NCI-H2081 treated with DMSO at 0.1 percent for 48 hours (cell line): ENCODE measurements at regions not wholly inside any gene's neighbourhood (a gene's known extent, or its start where the extent isn't known, plus 50 kb on each side); places are given as distances from the start of the nearest gene placed in this dataset.
"Not testable (repeated sequence)": the region's sequence is repeated elsewhere in the genome, so short reads cannot be mapped to it uniquely, and the experiment has no call there.

Experiments
- DNase-seq: peaks from one replicate; lab custom pipeline; 2025; lab: John Stamatoyannopoulos, UW

- no peak for DNase-seq
Measured at GRCh38 chr7:130849604-130850003, 115.6 kb upstream of the KLF14 start.

- DNase-seq = no peak
Measured at GRCh38 chr7:130850956-130851355, 116.9 kb upstream of the KLF14 start.

DNA sequence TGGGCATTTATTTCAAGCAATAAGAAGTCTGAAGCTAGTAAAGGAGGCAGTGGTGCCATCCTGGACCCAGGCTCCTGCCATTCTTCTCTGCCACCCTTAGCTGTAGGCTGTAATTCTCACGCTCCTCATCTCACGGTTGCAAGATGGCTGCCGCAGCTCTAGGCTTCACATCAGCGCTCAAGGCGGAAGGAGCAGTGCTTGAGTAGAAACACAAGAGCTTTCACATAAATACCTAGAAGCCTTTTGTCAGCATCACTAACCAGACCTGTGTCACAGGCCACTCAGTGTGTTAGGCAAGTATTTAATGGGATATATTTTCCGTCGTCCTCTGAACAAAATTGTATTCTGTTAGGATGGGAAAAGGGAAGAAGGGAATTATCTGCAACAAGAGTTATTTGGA, 118.9 kb upstream of the KLF14 start:
- no peak for DNase-seq

GRCh38 chr7:130853503-130854279, 119.7 kb upstream of the KLF14 start:
- DNase-seq = no peak

DNA sequence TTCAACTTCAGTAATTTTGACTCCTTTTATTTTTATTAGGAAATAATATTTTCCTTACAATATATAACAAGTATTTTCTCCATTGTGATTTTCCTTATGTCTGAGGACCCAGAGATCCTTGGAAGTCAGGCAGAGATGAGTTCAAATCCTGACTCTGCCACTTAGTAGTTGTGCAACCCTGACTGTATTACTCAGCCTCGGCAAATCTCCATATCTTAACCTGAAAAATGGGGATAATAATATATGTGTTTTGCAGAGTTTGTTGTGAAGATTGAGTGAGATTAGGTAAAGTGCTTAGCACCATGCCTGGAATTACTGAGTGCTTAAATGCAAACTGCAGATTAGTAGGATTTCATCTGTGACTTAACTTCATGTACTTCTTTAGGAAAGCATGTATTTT, 120.5 kb upstream of the KLF14 start:
- no peak for DNase-seq

DNA sequence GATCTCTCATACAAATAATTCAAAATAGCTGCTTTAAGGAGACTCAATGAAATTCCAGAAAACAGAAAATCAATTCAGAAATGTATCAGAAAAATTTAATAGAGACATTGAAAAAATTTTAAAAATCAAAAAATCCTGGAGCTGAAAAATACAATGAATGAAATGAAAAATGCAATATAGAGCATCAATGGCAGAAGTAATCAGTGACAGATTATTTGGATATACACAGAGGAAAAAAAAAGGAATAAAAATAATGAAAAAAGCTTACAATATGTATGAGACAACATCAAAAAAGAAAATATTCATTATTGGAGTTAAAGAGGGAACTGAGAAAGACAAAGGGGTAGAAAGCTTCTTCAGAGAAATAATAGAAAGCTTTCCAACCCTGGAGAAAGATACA, 122.9 kb upstream of the KLF14 start:
- no peak for DNase-seq

GRCh38 chr7:130860832-130861231, 126.8 kb upstream of the KLF14 start:
- DNase-seq = not testable (repeated sequence)

- DNase-seq = no peak
Measured at GRCh38 chr7:130865408-130866236, 131.6 kb upstream of the KLF14 start.

GRCh38 chr7:130867039-130867438, 133.0 kb upstream of the KLF14 start:
- DNase-seq = no peak

GRCh38 chr7:130867581-130868136, 133.7 kb upstream of the KLF14 start:
- DNase-seq = no peak

GRCh38 chr7:130868139-130868538, 134.1 kb upstream of the KLF14 start:
- no peak for DNase-seq

- DNase-seq = no peak
Measured at GRCh38 chr7:130869918-130870317, 135.9 kb upstream of the KLF14 start.

GRCh38 chr7:130872341-130872740, 138.3 kb upstream of the KLF14 start:
- no peak for DNase-seq

- no peak for DNase-seq
Measured at GRCh38 chr7:130872756-130873448, 138.9 kb upstream of the KLF14 start.

DNA sequence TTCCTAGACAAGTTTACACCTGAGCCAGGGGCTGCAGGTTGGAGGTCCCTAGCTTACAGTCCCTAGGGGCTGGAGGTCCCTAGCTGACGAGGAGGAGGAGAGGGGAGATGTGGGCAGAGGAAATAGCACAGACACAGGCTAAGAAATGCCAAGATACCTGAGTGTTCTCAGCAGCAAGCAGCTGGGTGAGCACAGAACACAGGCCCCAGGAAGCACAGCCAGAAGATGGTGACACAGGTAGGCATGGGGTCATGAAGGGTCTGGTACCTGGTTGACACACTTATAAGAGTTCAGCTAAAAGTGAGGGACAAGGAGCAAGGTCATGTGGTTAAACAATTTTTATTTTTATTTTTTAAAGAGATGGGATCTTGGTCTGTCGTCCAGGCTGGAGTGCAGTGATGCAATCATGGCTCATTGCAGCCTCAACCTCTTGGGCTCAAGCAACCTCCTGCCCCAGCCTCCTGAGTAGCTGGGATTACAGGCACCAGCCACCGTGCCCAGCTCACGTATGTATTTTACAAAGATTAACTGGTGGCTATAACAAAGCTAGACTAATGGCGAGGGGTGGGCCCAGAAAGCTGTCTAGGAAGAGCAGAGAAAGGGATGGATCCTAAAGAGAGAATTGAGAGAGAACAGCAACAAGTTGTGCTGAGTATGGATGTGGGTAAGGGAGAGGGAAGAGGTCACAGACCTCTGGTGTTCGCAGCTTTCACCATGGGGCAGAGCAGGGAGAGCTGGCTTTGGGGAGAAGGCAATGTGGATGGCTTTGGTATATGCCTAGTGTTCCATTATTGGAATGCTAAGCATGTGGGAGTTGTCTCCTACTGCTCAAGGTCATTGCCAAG, 140.3 kb upstream of the KLF14 start:
- DNase-seq = no peak

- no peak for DNase-seq
Measured at GRCh38 chr7:130875265-130875741, 141.3 kb upstream of the KLF14 start.

DNA sequence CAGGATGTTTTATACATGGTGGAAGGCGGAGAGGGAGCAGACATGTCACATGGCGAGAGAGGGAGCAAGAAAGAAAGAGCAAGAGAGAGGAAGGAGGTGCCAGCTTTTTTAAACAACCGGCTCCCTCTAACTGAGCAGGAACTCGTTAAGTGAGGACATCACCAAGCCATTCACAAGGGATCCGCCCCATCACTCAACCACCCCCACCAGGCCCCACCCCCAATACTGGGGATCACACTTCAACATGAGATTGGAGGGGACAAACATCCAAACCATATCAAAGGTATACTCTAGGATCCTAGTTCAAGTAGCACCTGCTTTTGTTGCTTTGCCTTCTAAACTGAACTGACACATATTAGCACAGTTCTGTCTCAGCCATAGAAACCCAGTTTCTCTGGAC, 141.9 kb upstream of the KLF14 start:
- DNase-seq = no peak

DNA sequence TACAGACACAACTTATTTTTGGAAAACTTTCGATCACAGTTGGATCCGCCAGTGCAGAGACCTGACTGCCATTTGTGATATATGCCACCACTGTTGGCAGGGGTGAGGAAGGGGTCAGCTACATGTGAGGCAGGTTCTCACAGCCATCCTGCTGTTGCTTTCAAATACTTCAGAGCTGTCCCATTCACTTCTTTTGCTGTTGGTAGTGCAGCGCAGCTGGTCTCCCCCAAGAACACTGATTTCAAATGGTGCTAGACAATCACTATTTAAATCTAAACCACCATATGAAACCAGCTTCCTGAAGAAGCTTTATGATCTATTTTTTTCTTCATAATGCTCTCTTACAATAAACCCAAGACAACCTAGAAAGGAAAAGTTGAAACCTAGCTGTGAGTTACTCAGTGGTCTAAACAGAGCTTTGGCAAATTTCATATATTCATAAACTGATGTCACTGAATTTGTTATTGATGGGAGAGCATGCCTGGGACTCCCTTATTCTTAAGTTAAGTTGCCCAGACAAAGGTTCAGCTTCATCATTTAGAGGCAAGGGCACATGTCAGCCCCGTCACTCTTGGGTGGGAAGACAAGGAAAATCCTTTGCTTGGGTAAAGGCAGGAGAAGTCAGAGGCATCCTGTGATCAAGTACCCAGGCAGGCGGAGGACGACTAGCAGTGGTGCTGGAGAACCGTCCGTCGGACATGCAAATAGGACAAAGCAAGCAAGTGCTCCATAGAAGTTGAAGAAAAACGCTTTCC, 143.4 kb upstream of the KLF14 start:
- DNase-seq = no peak

DNA sequence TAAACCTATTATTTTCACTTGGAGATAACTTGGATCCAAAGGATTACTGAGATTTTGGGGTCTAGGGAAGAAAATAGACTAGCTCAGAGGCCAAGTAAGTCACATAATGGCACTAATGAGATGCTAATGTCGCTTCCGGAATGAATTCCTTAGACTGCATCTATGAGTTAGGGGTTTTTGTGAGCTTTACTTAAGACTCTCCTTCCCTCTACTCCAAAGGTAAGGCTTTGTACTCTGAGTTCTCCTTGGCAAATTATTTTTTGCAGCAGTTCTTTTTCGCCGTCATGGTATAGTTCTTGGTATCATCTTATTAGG, 143.9 kb upstream of the KLF14 start:
- no peak for DNase-seq

GRCh38 chr7:130878785-130879184, 144.8 kb upstream of the KLF14 start:
- DNase-seq = no peak

- DNase-seq = no peak
Measured at GRCh38 chr7:130879191-130879590, 145.2 kb upstream of the KLF14 start.
